HepG2 (cell line): ENCODE measurements at regions not wholly inside any gene's neighbourhood (a gene's known extent, or its start where the extent isn't known, plus 50 kb on each side); places are given as distances from the start of the nearest gene placed in this dataset.
A peak's percentile ranks its signal among the peaks of the same experiment; 100 is the strongest.

Experiments used
- ATAC-seq: fragments of 200-7000 bp; cut with Tn5 transposase; 3 replicates; pipeline ENCODE4 v1.9.1; 2020; ENCODE audit warnings: mild to moderate bottlenecking, moderate library complexity
- BruUV-seq: library from RNA; stranded (reverse); fragments of 400-500 nt; replicated peaks from 2 replicates; lab custom pipeline; 2021; lab: Mats Ljungman, UMichigan
- CTCF ChIA-PET: fragments of 300-600 bp; formaldehyde crosslinking; extraction: SDS; loops from one replicate; lab custom pipeline; 2021; ENCODE audit warnings: low total read pairs, inconsistent platforms, low intra/inter-chr PET ratio; lab: Yijun Ruan, JAX
- POLR2A ChIA-PET: fragments of 350-600 bp; sonication (Branson Sonifier 250); formaldehyde crosslinking; loops from one replicate; lab custom pipeline; 2020; ENCODE audit warnings: antibody characterized with exemption, inconsistent platforms; lab: Yijun Ruan, JAX
- DNase-seq: peaks from one replicate; pipeline ENCODE4 v3.0.0-alpha.2; 2015; ENCODE audit warnings: low spot score
- FAIRE-seq: peaks from 3 replicates; lab custom pipeline; 2011; peaks lifted over from hg19 to GRCh38; lab: Jason Lieb, UNC
- H2AFZ ChIP-seq: one replicate; pipeline ENCODE4 v1.6.1; 2011; ENCODE audit warnings: low read length, inconsistent platforms
- H3K27ac ChIP-seq: fragments of 300-600 bp; 3 replicates; pipeline ENCODE4 v1.8.0; 2011; ENCODE audit warnings: mixed run types, mild to moderate bottlenecking, mixed read lengths, low read length, inconsistent platforms; ENCODE audit not compliant: insufficient read depth; ENCODE audit errors: extremely low read length
- H3K27me3 ChIP-seq, 2 experiments: fragments of 200-600 bp in 1 of 2; 2 replicates in 1 of 2; 3 replicates in 1 of 2; pipeline versions ENCODE4 v1.6.0 to v1.8.0; 2011; ENCODE audit warnings: low read length in 2 of 2, mild to moderate bottlenecking in 2 of 2, moderate library complexity in 2 of 2, inconsistent platforms in 1 of 2; ENCODE audit not compliant: insufficient read depth in 2 of 2, control insufficient read depth in 1 of 2
- H3K36me3 ChIP-seq, 2 experiments: fragments of 200-600 bp in 1 of 2; replicated peaks in 1 of 2; 2 replicates in 1 of 2; 3 replicates in 1 of 2; pipeline versions ENCODE4 v1.5.1 to v1.8.0; 2011; ENCODE audit warnings: low read length in 2 of 2, inconsistent platforms in 1 of 2; ENCODE audit not compliant: insufficient read depth in 2 of 2, control insufficient read depth in 1 of 2
- H3K4me1 ChIP-seq: 2 replicates; pipeline ENCODE4 v1.5.1; 2012; ENCODE audit warnings: low read length, inconsistent platforms; ENCODE audit not compliant: insufficient read depth
- H3K4me2 ChIP-seq: 2 replicates; pipeline ENCODE4 v1.6.0; 2011; ENCODE audit warnings: low read depth, low read length, inconsistent platforms
- H3K4me3 ChIP-seq, 3 experiments: fragments of 200-600 bp in 1 of 3; sonication (generic), shearing (Covaris generic) in 1 of 3; replicated peaks in 1 of 3; 2 replicates each; pipeline ENCODE4 v1.5.1; 2011 to 2016; ENCODE audit warnings: low read length in 3 of 3, inconsistent platforms in 2 of 3, low read depth in 2 of 3, mild to moderate bottlenecking in 2 of 3, control low read depth in 1 of 3, mixed read lengths in 1 of 3; ENCODE audit not compliant: insufficient read depth in 1 of 3
- H3K79me2 ChIP-seq: one replicate; pipeline ENCODE4 v1.6.1; 2011; ENCODE audit warnings: low read length, inconsistent platforms; ENCODE audit not compliant: insufficient read depth
- H3K9ac ChIP-seq: 2 replicates; pipeline ENCODE4 v1.6.0; 2011; ENCODE audit warnings: mild to moderate bottlenecking, low read depth, low read length, inconsistent platforms; ENCODE audit not compliant: insufficient read depth
- H3K9me3 ChIP-seq: 2 replicates; pipeline ENCODE4 v1.5.1; 2012; ENCODE audit warnings: mild to moderate bottlenecking, low read length
- H4K20me1 ChIP-seq: 2 replicates; pipeline ENCODE4 v1.6.0; 2011; ENCODE audit warnings: inconsistent platforms, mild to moderate bottlenecking, low read length, moderate library complexity; ENCODE audit not compliant: insufficient read depth
- CEBPG ChIP-seq: IDR thresholded peaks from 2 replicates; pipeline ENCODE4 v1.6.1; 2016
- GZF1 ChIP-seq: sonication (generic); formaldehyde crosslinking; IDR thresholded peaks from 2 replicates; pipeline ENCODE4 v1.5.1; 2020; ENCODE audit warnings: mild to moderate bottlenecking, missing genetic modification reagents
- IRX3 ChIP-seq: sonication (generic); formaldehyde crosslinking; IDR thresholded peaks from 2 replicates; pipeline ENCODE4 v1.8.1; 2023; ENCODE audit warnings: mild to moderate bottlenecking, low read depth, missing genetic modification reagents, borderline replicate concordance
- KDM2A ChIP-seq: sonication (generic); formaldehyde crosslinking; IDR thresholded peaks from 2 replicates; pipeline ENCODE4 v1.4.0; 2020; ENCODE audit warnings: low read depth, missing genetic modification reagents, borderline replicate concordance
- KDM5A ChIP-seq: fragments of 200-600 bp; sonication (generic); IDR thresholded peaks from 2 replicates; pipeline ENCODE4 v1.7.0; 2018; ENCODE audit warnings: antibody characterized with exemption, mild to moderate bottlenecking, low read length, borderline replicate concordance
- NFYC ChIP-seq: IDR thresholded peaks from 2 replicates; pipeline ENCODE4 v1.6.1; 2016; ENCODE audit warnings: missing genetic modification reagents, missing compliant biosample characterization
- SMC3 ChIP-seq: IDR thresholded peaks from 2 replicates; pipeline ENCODE4 v1.6.1; 2011; ENCODE audit warnings: low read length, improper control_type of control experiment
- ZNF598 ChIP-seq: sonication (generic); formaldehyde crosslinking; IDR thresholded peaks from 2 replicates; pipeline ENCODE4 v1.5.1; 2020; ENCODE audit warnings: mild to moderate bottlenecking, missing genetic modification reagents, borderline replicate concordance
- ZNF713 ChIP-seq: sonication (generic); formaldehyde crosslinking; IDR thresholded peaks from 2 replicates; pipeline ENCODE4 v1.4.0; 2020; ENCODE audit warnings: mild to moderate bottlenecking, missing genetic modification reagents
- ZNF777 ChIP-seq: sonication (generic); formaldehyde crosslinking; IDR thresholded peaks from 2 replicates; pipeline ENCODE4 v1.4.0; 2020; ENCODE audit warnings: missing genetic modification reagents
- ZNF850 ChIP-seq: sonication (generic); formaldehyde crosslinking; conservative IDR thresholded peaks from 2 replicates; pipeline ENCODE4 v1.9.0; 2021; ENCODE audit warnings: mild to moderate bottlenecking, missing genetic modification reagents
- WGBS: methylation state at CpG from one replicate; pipeline ENCODE4 v1.1.6; 2017; ENCODE audit warnings: low lambda C conversion rate; 5-methylcytosine and 5-hydroxymethylcytosine counted together
- in situ Hi-C: cut with HindIII; loops from 2 replicates; pipeline ENCODE4 v1.10.0; 2017; ENCODE audit warnings: low pct_unique_long_range_greater_than_20kb; ENCODE audit not compliant: extremely low pct_ligation_motif_present
- intact Hi-C: fragments of 100-400 bp; cut with micrococcal nuclease; formaldehyde crosslinking; loops from one replicate; pipeline ENCODE4 v1.10.0; 2022; ENCODE audit not compliant: unreplicated experiment
- TF ChIP-seq, protein P1 (sequence below): sonication (generic); formaldehyde crosslinking; IDR thresholded peaks from 2 replicates; pipeline ENCODE4 v1.5.0; 2020; ENCODE audit warnings: missing genetic modification reagents
- TF ChIP-seq, protein P2 (sequence below): sonication (generic); formaldehyde crosslinking; conservative IDR thresholded peaks from 2 replicates; pipeline ENCODE4 v1.4.0; 2020; ENCODE audit warnings: mild to moderate bottlenecking, missing genetic modification reagents, moderate library complexity
- TF ChIP-seq, protein P3 (sequence below): sonication (generic); formaldehyde crosslinking; IDR thresholded peaks from 2 replicates; pipeline ENCODE4 v1.5.0; 2020; ENCODE audit warnings: mild to moderate bottlenecking, missing genetic modification reagents, moderate library complexity

DNA sequence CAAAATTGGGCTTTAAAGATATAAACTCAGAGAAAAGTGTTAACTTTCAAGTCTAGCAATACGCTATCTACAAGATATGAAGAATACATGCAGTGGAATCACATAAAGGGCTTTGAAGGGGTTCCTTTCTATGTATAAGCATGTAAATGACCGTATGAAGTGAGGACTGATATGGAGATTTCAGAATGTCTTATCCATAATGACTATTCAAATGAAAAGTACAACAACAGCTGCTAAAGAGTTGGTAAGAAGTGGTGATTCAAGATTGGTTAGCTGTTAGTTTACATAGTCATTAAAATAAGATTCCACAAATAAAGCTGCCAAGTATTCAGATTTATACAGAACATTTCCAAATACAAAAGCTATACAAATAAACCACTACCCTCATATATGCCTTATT lies 153.4 kb upstream of the STARD13 start:
- Histone ChIP-seq H3K9ac (no peak overlapping the region), H3K27me3 (no peaks in the 10 kb centered on the region), H3K4me1 (0 out of 2 replicates have a peak, but pooled peaks cover 5% of the 10 kb centered on the region), H3K36me3 (no peaks in the 10 kb centered on the region), H2AFZ (no peak overlapping the region), H3K4me2 (no peak overlapping the region), H3K9me3 (no peaks in the 10 kb centered on the region), H3K27ac (no peak overlapping the region), H4K20me1 (no peaks in the 10 kb centered on the region), H3K79me2 (no peaks in the 10 kb centered on the region), H3K4me3 (no peak overlapping the region)
- TF ChIP-seq, protein P1, sequence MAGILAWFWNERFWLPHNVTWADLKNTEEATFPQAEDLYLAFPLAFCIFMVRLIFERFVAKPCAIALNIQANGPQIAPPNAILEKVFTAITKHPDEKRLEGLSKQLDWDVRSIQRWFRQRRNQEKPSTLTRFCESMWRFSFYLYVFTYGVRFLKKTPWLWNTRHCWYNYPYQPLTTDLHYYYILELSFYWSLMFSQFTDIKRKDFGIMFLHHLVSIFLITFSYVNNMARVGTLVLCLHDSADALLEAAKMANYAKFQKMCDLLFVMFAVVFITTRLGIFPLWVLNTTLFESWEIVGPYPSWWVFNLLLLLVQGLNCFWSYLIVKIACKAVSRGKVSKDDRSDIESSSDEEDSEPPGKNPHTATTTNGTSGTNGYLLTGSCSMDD (CRISPR knock-in tag), result no peak
- TF ChIP-seq ZNF598 (CRISPR knock-in tag), result no peak
- no peak for TF ChIP-seq ZNF777 (CRISPR knock-in tag)
- no peak for TF ChIP-seq IRX3
- CTCF ChIA-PET, result no interaction called here
- ATAC-seq, result no peak
- BruUV-seq, result no TSS peak
- FAIRE-seq, result no peak
- intact Hi-C loops (no loop called here), in situ Hi-C loops (no loop called here)
- 98% methylated on average over 2 of the region's 2 CpGs for WGBS
- POLR2A ChIA-PET, result no interaction called here
- DNase-seq, result no peak

DNA sequence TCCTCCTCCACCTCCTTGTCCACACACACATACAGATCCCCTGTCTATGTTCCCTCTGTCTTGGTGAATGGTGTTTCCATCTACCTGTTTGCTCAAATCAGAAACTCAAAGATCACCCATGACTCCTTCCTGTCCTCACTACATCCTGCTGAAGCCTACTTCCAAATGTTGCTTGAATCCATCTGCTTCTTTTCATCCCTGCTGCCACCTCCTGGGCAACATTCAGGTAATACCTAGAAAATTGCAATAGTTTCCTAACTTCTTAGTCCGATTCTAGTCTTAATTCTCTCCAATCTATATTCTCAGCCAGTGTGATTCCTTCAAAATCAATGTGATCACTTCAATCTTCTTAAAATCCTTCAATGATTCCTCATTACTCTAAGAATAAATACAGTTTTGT lies 155.5 kb upstream of the STARD13 start:
- intact Hi-C loops (loop anchor here (1.0 to 10.0 kb wide), 2 partner anchors 176 to 212 kb away; no protein-coding TSS in a partner anchor), in situ Hi-C loops (no loop called here)
- DNase-seq, result peak; percentile 35
- 84% methylated on average over 1 of the region's 1 CpG for WGBS
- Histone ChIP-seq H2AFZ (no peak overlapping the region), H3K4me1 (peaks cover 19% of the 10 kb centered on the region), H3K36me3 (no peaks in the 10 kb centered on the region), H3K27ac (no peak overlapping the region), H3K9me3 (no peaks in the 10 kb centered on the region), H3K4me3 (no peak overlapping the region), H4K20me1 (no peaks in the 10 kb centered on the region), H3K9ac (no peak overlapping the region), H3K27me3 (no peaks in the 10 kb centered on the region), H3K79me2 (no peaks in the 10 kb centered on the region), H3K4me2 (no peak overlapping the region)
- peak; percentile 74 for ATAC-seq
- BruUV-seq, result no TSS peak
- POLR2A ChIA-PET, result no interaction called here
- FAIRE-seq, result peak; percentile 26
- CTCF ChIA-PET, result interaction anchor here (1.5 kb wide), 1 partner anchor 212 kb away, joined by 11 read pairs; no protein-coding TSS in a partner anchor
- TF ChIP-seq NFYC (CRISPR knock-in tag) (no peak), ZNF850 (CRISPR knock-in tag) (no peak), CEBPG (CRISPR knock-in tag) (0 out of 2 replicates have a peak, but pooled peaks have one; percentile 13), SMC3 (peak; percentile 54; the same call in 1 of the 2 replicates), KDM5A (no peak), KDM2A (CRISPR knock-in tag) (no peak), ZNF713 (CRISPR knock-in tag) (no peak), GZF1 (no peak)
- TF ChIP-seq, protein P2, sequence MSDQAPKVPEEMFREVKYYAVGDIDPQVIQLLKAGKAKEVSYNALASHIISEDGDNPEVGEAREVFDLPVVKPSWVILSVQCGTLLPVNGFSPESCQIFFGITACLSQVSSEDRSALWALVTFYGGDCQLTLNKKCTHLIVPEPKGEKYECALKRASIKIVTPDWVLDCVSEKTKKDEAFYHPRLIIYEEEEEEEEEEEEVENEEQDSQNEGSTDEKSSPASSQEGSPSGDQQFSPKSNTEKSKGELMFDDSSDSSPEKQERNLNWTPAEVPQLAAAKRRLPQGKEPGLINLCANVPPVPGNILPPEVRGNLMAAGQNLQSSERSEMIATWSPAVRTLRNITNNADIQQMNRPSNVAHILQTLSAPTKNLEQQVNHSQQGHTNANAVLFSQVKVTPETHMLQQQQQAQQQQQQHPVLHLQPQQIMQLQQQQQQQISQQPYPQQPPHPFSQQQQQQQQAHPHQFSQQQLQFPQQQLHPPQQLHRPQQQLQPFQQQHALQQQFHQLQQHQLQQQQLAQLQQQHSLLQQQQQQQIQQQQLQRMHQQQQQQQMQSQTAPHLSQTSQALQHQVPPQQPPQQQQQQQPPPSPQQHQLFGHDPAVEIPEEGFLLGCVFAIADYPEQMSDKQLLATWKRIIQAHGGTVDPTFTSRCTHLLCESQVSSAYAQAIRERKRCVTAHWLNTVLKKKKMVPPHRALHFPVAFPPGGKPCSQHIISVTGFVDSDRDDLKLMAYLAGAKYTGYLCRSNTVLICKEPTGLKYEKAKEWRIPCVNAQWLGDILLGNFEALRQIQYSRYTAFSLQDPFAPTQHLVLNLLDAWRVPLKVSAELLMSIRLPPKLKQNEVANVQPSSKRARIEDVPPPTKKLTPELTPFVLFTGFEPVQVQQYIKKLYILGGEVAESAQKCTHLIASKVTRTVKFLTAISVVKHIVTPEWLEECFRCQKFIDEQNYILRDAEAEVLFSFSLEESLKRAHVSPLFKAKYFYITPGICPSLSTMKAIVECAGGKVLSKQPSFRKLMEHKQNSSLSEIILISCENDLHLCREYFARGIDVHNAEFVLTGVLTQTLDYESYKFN, result no peak
- TF ChIP-seq, protein P3, sequence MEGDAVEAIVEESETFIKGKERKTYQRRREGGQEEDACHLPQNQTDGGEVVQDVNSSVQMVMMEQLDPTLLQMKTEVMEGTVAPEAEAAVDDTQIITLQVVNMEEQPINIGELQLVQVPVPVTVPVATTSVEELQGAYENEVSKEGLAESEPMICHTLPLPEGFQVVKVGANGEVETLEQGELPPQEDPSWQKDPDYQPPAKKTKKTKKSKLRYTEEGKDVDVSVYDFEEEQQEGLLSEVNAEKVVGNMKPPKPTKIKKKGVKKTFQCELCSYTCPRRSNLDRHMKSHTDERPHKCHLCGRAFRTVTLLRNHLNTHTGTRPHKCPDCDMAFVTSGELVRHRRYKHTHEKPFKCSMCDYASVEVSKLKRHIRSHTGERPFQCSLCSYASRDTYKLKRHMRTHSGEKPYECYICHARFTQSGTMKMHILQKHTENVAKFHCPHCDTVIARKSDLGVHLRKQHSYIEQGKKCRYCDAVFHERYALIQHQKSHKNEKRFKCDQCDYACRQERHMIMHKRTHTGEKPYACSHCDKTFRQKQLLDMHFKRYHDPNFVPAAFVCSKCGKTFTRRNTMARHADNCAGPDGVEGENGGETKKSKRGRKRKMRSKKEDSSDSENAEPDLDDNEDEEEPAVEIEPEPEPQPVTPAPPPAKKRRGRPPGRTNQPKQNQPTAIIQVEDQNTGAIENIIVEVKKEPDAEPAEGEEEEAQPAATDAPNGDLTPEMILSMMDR, result peak; percentile 62
